ENCODE measurements at regions not wholly inside any gene's neighbourhood (a gene's known extent, or its start where the extent isn't known, plus 50 kb on each side); places are given as distances from the start of the nearest gene placed in this dataset.

- Histone ChIP-seq H3K27me3 (replicated peaks) (no peaks in the 10 kb centered on the region), H3K4me3 (ENCODE audit: low read depth, low read length) (no peak overlapping the region), H3K27ac (no peak overlapping the region), H3K36me3 (replicated peaks) (no peaks in the 10 kb centered on the region)
- TF ChIP-seq CTCF (IDR thresholded peaks at IDR 0.05; ENCODE audit: low read depth, low read length, missing control alignments), result no peak
- in situ Hi-C loops (cut with HindIII; ENCODE audit: low pct_ligation_motif_present, low sequenced_read_pairs), result no loop called here
- no peak for DNase-seq
Measured at GRCh38 chr2:33678436-33678835, 79.3 kb upstream of the FAM98A start.

- H3K36me3 ChIP-seq (replicated peaks), result no peaks in the 10 kb centered on the region
- H3K27me3 ChIP-seq (replicated peaks), result no peaks in the 10 kb centered on the region
- H3K27ac ChIP-seq, result no peak overlapping the region
- in situ Hi-C loops (cut with HindIII; ENCODE audit: low pct_ligation_motif_present, low sequenced_read_pairs), result no loop called here
- peak; percentile 19 for TF ChIP-seq CTCF (IDR thresholded peaks at IDR 0.05; ENCODE audit: low read depth, low read length, missing control alignments)
- no peak overlapping the region for H3K4me3 ChIP-seq (ENCODE audit: low read depth, low read length)
- no peak for DNase-seq
Measured at GRCh38 chr2:33673937-33674336, 74.8 kb upstream of the FAM98A start.

DNA sequence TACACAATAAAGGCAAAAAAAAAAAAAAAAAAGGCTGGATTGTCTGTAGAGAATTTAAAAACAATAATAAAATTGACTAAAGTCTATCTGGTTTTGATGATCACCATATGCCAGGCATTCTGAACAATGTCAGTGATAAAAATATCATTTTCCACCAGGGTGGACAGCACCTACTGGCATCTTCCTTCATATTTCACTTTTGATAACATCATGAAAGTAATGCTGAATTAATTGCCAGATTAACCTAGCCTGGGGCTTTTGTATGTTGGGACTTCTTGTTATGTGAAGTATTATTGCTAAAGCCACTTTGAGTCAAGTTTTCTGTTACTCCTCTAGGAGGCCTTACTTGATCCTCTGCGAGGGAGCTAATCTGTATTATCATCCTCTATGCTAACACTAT lies 73.8 kb upstream of the FAM98A start:
- TF ChIP-seq CTCF (IDR thresholded peaks at IDR 0.05; ENCODE audit: low read depth, low read length, missing control alignments), result no peak
- H3K36me3 ChIP-seq (replicated peaks), result no peaks in the 10 kb centered on the region
- H3K27ac ChIP-seq, result no peak overlapping the region
- in situ Hi-C loops (cut with HindIII; ENCODE audit: low pct_ligation_motif_present, low sequenced_read_pairs), result no loop called here
- H3K4me3 ChIP-seq (ENCODE audit: low read depth, low read length), result no peak overlapping the region
- no peaks in the 10 kb centered on the region for H3K27me3 ChIP-seq (replicated peaks)
- no peak for DNase-seq

DNA sequence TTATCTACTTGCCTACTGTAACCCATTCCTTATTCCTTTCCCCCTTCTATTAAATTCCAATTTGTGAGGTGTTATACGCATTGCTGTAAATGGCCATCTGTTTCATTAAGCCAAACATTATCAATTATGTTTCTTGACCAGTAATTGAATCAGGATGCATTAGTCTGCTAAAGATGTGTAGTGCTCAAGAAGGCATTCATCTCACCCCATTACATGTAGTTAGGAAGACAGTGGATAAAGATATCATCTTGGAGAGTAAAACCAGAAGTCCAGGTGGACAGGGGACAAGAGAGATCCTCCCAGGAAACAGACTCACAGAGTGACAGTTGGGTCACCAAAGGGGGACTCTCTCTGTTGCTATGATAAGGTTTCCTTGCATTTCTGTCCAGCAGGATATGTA lies 73.3 kb upstream of the FAM98A start:
- no peak for TF ChIP-seq CTCF (IDR thresholded peaks at IDR 0.05; ENCODE audit: low read depth, low read length, missing control alignments)

DNA sequence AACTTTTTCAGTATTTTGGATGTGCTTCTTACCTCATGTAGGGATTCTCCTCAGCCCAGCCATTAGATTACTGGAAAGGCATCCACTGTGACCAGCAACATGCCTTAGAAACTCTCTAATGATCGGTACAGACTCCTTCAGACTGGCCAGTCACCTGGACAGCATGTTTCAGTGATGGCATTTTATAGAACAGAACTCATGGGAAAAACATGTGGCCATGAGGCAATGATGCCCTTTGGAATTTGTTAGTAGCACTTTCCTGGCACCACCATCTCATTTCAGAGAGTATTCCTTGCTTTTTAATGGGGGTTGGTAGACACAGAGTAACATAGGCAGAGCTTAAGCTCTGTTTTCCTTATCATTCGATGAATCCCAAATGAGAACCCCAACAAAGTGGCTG lies 72.1 kb upstream of the FAM98A start:
- H3K27me3 ChIP-seq (replicated peaks), result no peaks in the 10 kb centered on the region
- no peak for DNase-seq
- H3K36me3 ChIP-seq (replicated peaks), result no peaks in the 10 kb centered on the region
- H3K4me3 ChIP-seq (ENCODE audit: low read depth, low read length), result no peak overlapping the region
- H3K27ac ChIP-seq, result no peak overlapping the region
- no peak for TF ChIP-seq CTCF (IDR thresholded peaks at IDR 0.05; ENCODE audit: low read depth, low read length, missing control alignments)
- in situ Hi-C loops (cut with HindIII; ENCODE audit: low pct_ligation_motif_present, low sequenced_read_pairs), result no loop called here

More for the DNA sequence above, 73.3 kb upstream of the FAM98A start:
- no peak for DNase-seq
- Histone ChIP-seq H3K36me3 (replicated peaks) (no peaks in the 10 kb centered on the region), H3K27ac (no peak overlapping the region), H3K27me3 (replicated peaks) (no peaks in the 10 kb centered on the region), H3K4me3 (ENCODE audit: low read depth, low read length) (no peak overlapping the region)
- in situ Hi-C loops (cut with HindIII; ENCODE audit: low pct_ligation_motif_present, low sequenced_read_pairs), result no loop called here

DNA sequence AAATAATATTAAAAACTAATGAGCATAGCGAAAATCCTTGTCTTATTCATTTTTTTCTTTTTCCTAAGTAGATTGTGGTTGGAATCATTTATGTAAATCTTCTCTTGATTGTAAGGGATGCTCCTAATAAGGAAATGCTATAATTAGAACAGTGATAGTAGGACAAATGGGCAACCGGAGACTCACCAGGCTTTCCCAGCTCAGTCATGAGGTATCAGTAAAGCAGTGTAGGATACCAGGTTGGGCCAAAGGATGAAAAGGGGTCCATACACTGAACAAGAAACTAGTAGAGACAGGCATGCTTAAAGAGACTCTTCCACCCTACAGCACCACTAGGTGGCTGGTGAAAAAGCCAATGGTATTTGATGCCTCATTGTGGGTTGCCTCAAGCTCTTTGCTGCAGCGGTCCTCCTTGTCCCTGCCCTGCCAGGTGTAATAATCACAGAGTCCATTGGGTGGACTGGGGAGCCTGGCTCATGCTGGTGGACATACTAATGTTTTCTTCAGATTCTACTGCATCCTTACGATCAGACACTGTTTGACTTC lies 71.4 kb upstream of the FAM98A start:
- H3K27ac ChIP-seq, result no peak overlapping the region
- in situ Hi-C loops (cut with HindIII; ENCODE audit: low pct_ligation_motif_present, low sequenced_read_pairs), result no loop called here
- no peak overlapping the region for H3K4me3 ChIP-seq (ENCODE audit: low read depth, low read length)
- no peak for DNase-seq
- no peak for TF ChIP-seq CTCF (IDR thresholded peaks at IDR 0.05; ENCODE audit: low read depth, low read length, missing control alignments)
- H3K36me3 ChIP-seq (replicated peaks), result no peaks in the 10 kb centered on the region
- H3K27me3 ChIP-seq (replicated peaks), result no peaks in the 10 kb centered on the region

Measured in brain microvascular endothelial cell (primary cell).